ENCODE measurements at regions not wholly inside any gene's neighbourhood (a gene's known extent, or its start where the extent isn't known, plus 50 kb on each side); places are given as distances from the start of the nearest gene placed in this dataset.

DNA sequence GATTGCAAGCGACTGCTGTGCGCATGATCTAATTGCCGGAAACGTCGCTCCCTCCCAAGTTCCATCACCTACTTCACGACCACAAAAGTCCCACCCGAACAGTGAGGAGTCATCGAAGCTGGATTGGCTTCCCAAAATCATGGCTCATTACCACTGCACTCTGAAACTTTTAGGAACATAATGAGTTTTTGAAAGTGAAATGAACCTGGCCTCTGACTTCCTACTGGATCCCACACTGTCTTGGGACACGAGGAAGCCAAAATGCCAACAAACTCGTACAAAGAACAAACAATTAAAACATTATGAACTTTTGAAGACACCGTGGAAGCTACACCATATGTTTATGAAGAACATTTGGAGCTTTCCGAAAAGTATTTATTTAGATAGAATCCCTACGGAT is 334.8 kb upstream of the TMPO start:
- TF ChIP-seq, protein P1, sequence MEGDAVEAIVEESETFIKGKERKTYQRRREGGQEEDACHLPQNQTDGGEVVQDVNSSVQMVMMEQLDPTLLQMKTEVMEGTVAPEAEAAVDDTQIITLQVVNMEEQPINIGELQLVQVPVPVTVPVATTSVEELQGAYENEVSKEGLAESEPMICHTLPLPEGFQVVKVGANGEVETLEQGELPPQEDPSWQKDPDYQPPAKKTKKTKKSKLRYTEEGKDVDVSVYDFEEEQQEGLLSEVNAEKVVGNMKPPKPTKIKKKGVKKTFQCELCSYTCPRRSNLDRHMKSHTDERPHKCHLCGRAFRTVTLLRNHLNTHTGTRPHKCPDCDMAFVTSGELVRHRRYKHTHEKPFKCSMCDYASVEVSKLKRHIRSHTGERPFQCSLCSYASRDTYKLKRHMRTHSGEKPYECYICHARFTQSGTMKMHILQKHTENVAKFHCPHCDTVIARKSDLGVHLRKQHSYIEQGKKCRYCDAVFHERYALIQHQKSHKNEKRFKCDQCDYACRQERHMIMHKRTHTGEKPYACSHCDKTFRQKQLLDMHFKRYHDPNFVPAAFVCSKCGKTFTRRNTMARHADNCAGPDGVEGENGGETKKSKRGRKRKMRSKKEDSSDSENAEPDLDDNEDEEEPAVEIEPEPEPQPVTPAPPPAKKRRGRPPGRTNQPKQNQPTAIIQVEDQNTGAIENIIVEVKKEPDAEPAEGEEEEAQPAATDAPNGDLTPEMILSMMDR (IDR thresholded peaks at IDR 0.05), result no peak
- TF ChIP-seq POLR2A (IDR thresholded peaks at IDR 0.05), result no peak
- no peak for TF ChIP-seq POLR2AphosphoS5 (IDR thresholded peaks at IDR 0.05)

Measured in breast epithelium (tissue), 3 donors.